ENCODE measurements at regions not wholly inside any gene's neighbourhood (a gene's known extent, or its start where the extent isn't known, plus 50 kb on each side); places are given as distances from the start of the nearest gene placed in this dataset.

- TF ChIP-seq CTCF (IDR thresholded peaks at IDR 0.05; ENCODE audit: low read depth, low read length, missing input control) (no peak), RAD21 (IDR thresholded peaks at IDR 0.05) (no peak), EGR1 (IDR thresholded peaks at IDR 0.05; ENCODE audit: low read depth in 2 of 2) (no peak), RXRA (IDR thresholded peaks at IDR 0.05) (no peak)
These were observed 526.2 kb upstream of the ST8SIA4 start for GRCh38 chr5:101429241-101429640.

Data from liver (tissue), 3 donors.